ENCODE measurements at regions not wholly inside any gene's neighbourhood (a gene's known extent, or its start where the extent isn't known, plus 50 kb on each side); places are given as distances from the start of the nearest gene placed in this dataset.
"Not testable (repeated sequence)": the region's sequence is repeated elsewhere in the genome, so short reads cannot be mapped to it uniquely, and the experiment has no call there.

GRCh38 chr1:8120693-8121260, 94.7 kb upstream of the ERRFI1 start:
- Histone ChIP-seq H3K9me3 (peaks cover 0 to 9% (median 0%) of the 10 kb centered on the region in 8 donors), H3K27ac (peak overlapping the region; percentile 42 to 85 (median 74))
- intact Hi-C loops (cut with DNase I; ENCODE audit: low total_unique reads) = no loop called here

GRCh38 chr1:8118736-8119135, 92.6 kb upstream of the ERRFI1 start:
- WGBS, 5 donors = 78 to 88% (median 83%) methylated on average over 6 of the region's 6 CpGs
- H3K9me3 ChIP-seq; DNase-seq; intact Hi-C loops (cut with DNase I; ENCODE audit: low total_unique reads); H3K36me3 ChIP-seq; H3K27me3 ChIP-seq (replicated peaks in 1 of 7); H3K4me3 ChIP-seq: not testable (repeated sequence)
- peaks cover 10 to 45% (median 27%) of the 10 kb centered on the region in 6 donors for H3K4me1 ChIP-seq
- peak overlapping the region in 1 of 8 donors; percentile 62 for H3K27ac ChIP-seq

More at GRCh38 chr1:8120693-8121260, 94.7 kb upstream of the ERRFI1 start:
- peaks cover 10 to 45% (median 27%) of the 10 kb centered on the region in 6 donors for H3K4me1 ChIP-seq
- WGBS, 5 donors = 7 to 9% (median 8%) methylated on average over 10 of the region's 10 CpGs
- H3K36me3 ChIP-seq = no peaks in the 10 kb centered on the region
- H3K4me3 ChIP-seq = peak overlapping the region in 1 of 8 donors; percentile 6
- H3K27me3 ChIP-seq (replicated peaks in 1 of 7) = peaks cover 0 to 7% (median 0%) of the 10 kb centered on the region in 7 donors
- no peak for DNase-seq
- TF ChIP-seq POLR2AphosphoS5 (IDR thresholded peaks at IDR 0.05) (no peak), POLR2A (IDR thresholded peaks at IDR 0.05) (no peak), CTCF (IDR thresholded peaks at IDR 0.05 in 8 of 11, conservative IDR thresholded peaks at IDR 0.05 in 3 of 11) (no peak)

- Histone ChIP-seq H3K4me1 (peaks cover 10 to 45% (median 27%) of the 10 kb centered on the region in 6 donors), H3K9me3 (no peaks in the 10 kb centered on the region), H3K4me3 (no peak overlapping the region), H3K27me3 (replicated peaks in 1 of 7) (peaks cover 0 to 7% (median 0%) of the 10 kb centered on the region in 7 donors), H3K27ac (peak overlapping the region in 1 of 8 donors; percentile 62), H3K36me3 (no peaks in the 10 kb centered on the region)
- no peak for DNase-seq
- TF ChIP-seq POLR2AphosphoS5 (IDR thresholded peaks at IDR 0.05) (no peak), CTCF (IDR thresholded peaks at IDR 0.05 in 8 of 11, conservative IDR thresholded peaks at IDR 0.05 in 3 of 11) (no peak), POLR2A (IDR thresholded peaks at IDR 0.05) (no peak)
- intact Hi-C loops (cut with DNase I; ENCODE audit: low total_unique reads) = no loop called here
- 89 to 100% (median 92%) methylated on average over 5 to 7 of the region's 7 CpGs for WGBS, 5 donors
Observed at GRCh38 chr1:8118031-8118451, 91.9 kb upstream of the ERRFI1 start.

- WGBS, 5 donors = 68 to 81% (median 73%) methylated on average over 6 of the region's 6 CpGs
- Histone ChIP-seq H3K9me3 (no peaks in the 10 kb centered on the region), H3K4me1 (peaks cover 7 to 37% (median 24%) of the 10 kb centered on the region in 6 donors), H3K27ac (peak overlapping the region in 6 of 8 donors; percentile 12 to 62 (median 40)), H3K4me3 (no peak overlapping the region), H3K27me3 (replicated peaks in 1 of 7) (peaks cover 0 to 5% (median 0%) of the 10 kb centered on the region in 7 donors), H3K36me3 (no peaks in the 10 kb centered on the region)
- TF ChIP-seq CTCF (IDR thresholded peaks at IDR 0.05 in 8 of 11, conservative IDR thresholded peaks at IDR 0.05 in 3 of 11) (no peak), POLR2A (IDR thresholded peaks at IDR 0.05) (no peak), POLR2AphosphoS5 (IDR thresholded peaks at IDR 0.05) (no peak)
- DNase-seq = no peak
- intact Hi-C loops (cut with DNase I; ENCODE audit: low total_unique reads) = no loop called here
Observed at GRCh38 chr1:8116894-8117264, 90.8 kb upstream of the ERRFI1 start.

Measured in spleen (tissue), 11 donors.